ENCODE measurements at regions not wholly inside any gene's neighbourhood (a gene's known extent, or its start where the extent isn't known, plus 50 kb on each side); places are given as distances from the start of the nearest gene placed in this dataset.

DNA sequence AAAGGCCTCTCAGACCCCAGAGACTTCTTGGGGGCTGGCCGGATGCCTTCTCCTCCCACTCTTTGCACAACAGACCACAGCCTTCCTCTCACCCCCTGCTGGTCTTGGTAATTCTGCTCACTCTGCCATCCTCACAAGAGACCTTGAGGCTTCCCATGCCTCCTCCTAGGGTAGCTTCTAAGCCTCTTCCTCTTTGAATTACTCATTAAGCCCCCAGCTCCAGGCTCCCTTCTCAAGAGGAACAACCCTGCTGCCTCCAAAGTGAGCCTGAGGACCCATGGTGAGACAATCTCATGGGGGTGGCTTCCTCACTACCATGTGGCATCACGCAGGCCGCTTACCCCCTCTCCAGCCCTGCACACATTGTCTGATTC lies 184.6 kb upstream of the SYT13 start:
- no peaks in the 10 kb centered on the region for H3K9me3 ChIP-seq
- no peak for DNase-seq
- H3K27me3 ChIP-seq (replicated peaks in 1 of 7), result no peaks in the 10 kb centered on the region
- TF ChIP-seq POLR2AphosphoS5 (IDR thresholded peaks at IDR 0.05) (peak in 1 of 3 donors; percentile 3), POLR2A (IDR thresholded peaks at IDR 0.05) (no peak)
- TF ChIP-seq, protein P1, sequence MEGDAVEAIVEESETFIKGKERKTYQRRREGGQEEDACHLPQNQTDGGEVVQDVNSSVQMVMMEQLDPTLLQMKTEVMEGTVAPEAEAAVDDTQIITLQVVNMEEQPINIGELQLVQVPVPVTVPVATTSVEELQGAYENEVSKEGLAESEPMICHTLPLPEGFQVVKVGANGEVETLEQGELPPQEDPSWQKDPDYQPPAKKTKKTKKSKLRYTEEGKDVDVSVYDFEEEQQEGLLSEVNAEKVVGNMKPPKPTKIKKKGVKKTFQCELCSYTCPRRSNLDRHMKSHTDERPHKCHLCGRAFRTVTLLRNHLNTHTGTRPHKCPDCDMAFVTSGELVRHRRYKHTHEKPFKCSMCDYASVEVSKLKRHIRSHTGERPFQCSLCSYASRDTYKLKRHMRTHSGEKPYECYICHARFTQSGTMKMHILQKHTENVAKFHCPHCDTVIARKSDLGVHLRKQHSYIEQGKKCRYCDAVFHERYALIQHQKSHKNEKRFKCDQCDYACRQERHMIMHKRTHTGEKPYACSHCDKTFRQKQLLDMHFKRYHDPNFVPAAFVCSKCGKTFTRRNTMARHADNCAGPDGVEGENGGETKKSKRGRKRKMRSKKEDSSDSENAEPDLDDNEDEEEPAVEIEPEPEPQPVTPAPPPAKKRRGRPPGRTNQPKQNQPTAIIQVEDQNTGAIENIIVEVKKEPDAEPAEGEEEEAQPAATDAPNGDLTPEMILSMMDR (IDR thresholded peaks at IDR 0.05 in 8 of 11, conservative IDR thresholded peaks at IDR 0.05 in 3 of 11), result no peak
- peaks cover 0 to 26% (median 7%) of the 10 kb centered on the region in 6 donors for H3K4me1 ChIP-seq
- H3K4me3 ChIP-seq, result no peak overlapping the region
- H3K27ac ChIP-seq, result peak overlapping the region in 6 of 8 donors; percentile 3 to 59 (median 34)
- intact Hi-C loops (cut with DNase I; ENCODE audit: low total_unique reads), result no loop called here
- 46 to 83% (median 71%) methylated on average over 3 of the region's 3 CpGs for WGBS, 5 donors
- no peaks in the 10 kb centered on the region for H3K36me3 ChIP-seq

DNA sequence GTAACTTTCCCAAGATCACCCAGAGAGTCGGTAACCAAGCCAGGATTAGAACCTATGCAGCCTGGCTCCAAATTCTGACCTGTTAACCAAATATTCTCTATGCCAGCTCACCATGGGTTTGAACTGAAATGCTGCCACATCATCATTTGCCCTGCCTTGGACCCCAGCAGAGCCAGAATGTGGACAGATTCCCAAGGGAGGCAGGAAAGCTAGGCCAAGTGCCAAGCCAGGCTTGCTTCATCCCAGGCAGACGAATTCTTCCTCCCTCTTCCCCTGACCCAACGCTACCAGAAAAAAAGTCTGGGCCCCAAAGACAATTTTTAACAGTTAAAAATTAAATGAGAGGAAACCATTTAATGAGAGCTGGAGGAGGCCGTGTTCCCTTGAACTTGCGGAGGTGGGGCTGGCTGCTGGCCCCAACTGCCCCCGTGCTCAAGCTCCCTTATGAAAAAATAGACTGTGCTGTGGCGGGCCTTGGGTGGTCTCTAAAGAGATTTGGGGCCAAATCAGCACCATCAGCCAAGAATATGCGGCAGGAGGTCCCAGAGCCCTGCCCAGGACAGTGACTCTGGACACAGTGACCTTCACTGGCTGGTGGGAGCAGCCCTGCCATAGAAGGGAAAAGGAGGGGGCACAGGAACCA lies 184.1 kb upstream of the SYT13 start:
- TF ChIP-seq POLR2A (IDR thresholded peaks at IDR 0.05) (no peak), POLR2AphosphoS5 (IDR thresholded peaks at IDR 0.05) (peak in 2 of 3 donors; percentile 11 to 21)
- DNase-seq, result peak; percentile 52
- H3K27me3 ChIP-seq (replicated peaks in 1 of 7), result no peaks in the 10 kb centered on the region

DNA sequence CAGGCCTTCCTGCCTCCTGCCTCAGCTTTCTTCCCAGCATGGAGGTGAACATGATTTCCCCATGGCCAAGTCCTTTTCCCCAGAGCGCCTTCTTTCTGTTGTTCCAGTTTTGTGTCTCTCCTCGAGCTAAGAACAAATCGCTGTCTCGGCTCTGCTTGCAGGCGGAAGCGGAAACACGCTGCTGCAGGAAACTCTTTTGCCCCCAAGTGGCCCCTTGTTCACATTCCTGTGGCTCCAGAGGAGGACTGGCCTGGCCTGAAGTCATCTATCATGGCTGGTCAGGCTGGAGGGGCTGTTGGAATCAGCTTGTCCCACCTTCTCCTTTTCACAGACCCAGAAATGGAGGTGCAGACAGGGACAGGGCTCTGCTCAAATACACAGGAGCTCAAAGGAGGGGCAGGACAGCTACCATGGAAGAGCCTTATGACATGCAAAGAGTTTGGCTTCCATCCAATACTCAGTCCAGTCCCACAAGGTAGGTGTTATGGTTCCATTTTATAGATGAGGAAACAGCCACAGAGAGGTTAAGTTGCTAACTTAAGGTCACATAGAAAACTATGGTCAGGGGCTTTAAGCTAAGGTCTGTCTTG lies 182.2 kb upstream of the SYT13 start:
- intact Hi-C loops (cut with DNase I; ENCODE audit: low total_unique reads), result no loop called here
- peak overlapping the region in 1 of 8 donors; percentile 24 for H3K27ac ChIP-seq
- no peak overlapping the region for H3K4me3 ChIP-seq
- DNase-seq, result peak; percentile 33
- H3K9me3 ChIP-seq, result no peaks in the 10 kb centered on the region
- 19 to 43% (median 31%) methylated on average over 7 of the region's 7 CpGs for WGBS, 5 donors
- no peaks in the 10 kb centered on the region for H3K27me3 ChIP-seq (replicated peaks in 1 of 7)
- H3K4me1 ChIP-seq, result peaks cover 0 to 26% (median 7%) of the 10 kb centered on the region in 6 donors
- TF ChIP-seq POLR2A (IDR thresholded peaks at IDR 0.05) (no peak), POLR2AphosphoS5 (IDR thresholded peaks at IDR 0.05) (peak in 2 of 3 donors; percentile 12 to 21)
- H3K36me3 ChIP-seq, result no peaks in the 10 kb centered on the region

More for the DNA sequence above, 184.1 kb upstream of the SYT13 start:
- no peaks in the 10 kb centered on the region for H3K9me3 ChIP-seq
- 39 to 60% (median 43%) methylated on average over 8 of the region's 8 CpGs for whole genome bisulfite sequencing, 5 donors
- no peaks in the 10 kb centered on the region for H3K36me3 ChIP-seq
- H3K4me1 ChIP-seq, result peaks cover 0 to 26% (median 7%) of the 10 kb centered on the region in 6 donors
- peak overlapping the region in 7 of 8 donors; percentile 3 to 59 (median 34) for H3K27ac ChIP-seq
- intact Hi-C loops (cut with DNase I; ENCODE audit: low total_unique reads), result no loop called here
- no peak overlapping the region for H3K4me3 ChIP-seq

DNA sequence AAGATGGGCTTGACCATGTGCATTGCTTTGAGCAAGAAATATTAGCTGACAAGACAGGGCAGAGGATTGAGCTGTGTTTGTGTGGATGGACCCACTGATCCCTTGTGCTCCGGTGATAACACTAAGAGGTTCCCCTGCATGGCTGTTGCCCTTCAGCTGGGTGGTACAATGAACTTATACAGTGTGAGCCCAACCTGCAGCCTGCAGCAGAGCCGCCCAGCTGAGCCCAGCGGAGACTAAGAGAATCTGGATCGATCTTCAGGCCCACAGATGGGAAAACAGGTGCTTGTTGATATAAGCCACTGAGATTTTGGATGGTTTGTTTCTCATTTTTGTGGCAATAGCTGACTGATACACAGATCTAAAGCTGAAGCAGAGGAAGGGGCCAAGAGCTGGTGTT lies 177.4 kb upstream of the SYT13 start:
- TF ChIP-seq POLR2AphosphoS5 (IDR thresholded peaks at IDR 0.05) (no peak), POLR2A (IDR thresholded peaks at IDR 0.05) (no peak)
- TF ChIP-seq, protein P1 (IDR thresholded peaks at IDR 0.05 in 8 of 11, conservative IDR thresholded peaks at IDR 0.05 in 3 of 11), result no peak
- 81 to 92% (median 89%) methylated on average over 3 to 4 of the region's 4 CpGs for WGBS, 5 donors
- DNase-seq, result no peak
- Histone ChIP-seq H3K4me1 (peaks cover 0 to 7% (median 0%) of the 10 kb centered on the region in 6 donors), H3K36me3 (no peaks in the 10 kb centered on the region), H3K27me3 (replicated peaks in 1 of 7) (peaks cover 0 to 11% (median 0%) of the 10 kb centered on the region in 7 donors), H3K27ac (no peak overlapping the region), H3K4me3 (no peak overlapping the region), H3K9me3 (no peaks in the 10 kb centered on the region)
- intact Hi-C loops (cut with DNase I; ENCODE audit: low total_unique reads), result no loop called here

DNA sequence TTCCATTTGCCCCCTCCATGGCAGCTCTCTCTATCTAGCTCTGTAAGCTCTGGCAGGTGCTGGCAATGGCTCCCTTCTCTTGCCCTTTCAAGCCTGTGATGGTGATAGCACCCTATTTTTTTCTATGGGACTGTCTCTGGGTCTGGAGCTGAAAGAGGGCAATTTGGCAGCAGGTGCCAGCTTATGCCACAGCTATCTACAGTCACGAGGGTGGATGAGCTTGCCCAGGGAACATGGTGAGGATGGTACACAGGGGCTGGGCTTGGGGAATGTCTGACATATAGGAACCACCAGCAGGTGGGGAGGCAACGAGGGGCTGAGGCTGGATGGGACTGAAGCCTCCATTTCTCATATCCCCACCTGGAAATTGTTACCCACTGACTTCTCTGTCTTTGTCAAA lies 175.4 kb upstream of the SYT13 start:
- intact Hi-C loops (cut with DNase I; ENCODE audit: low total_unique reads), result no loop called here
- no peaks in the 10 kb centered on the region for H3K4me1 ChIP-seq
- no peak overlapping the region for H3K27ac ChIP-seq
- TF ChIP-seq POLR2AphosphoS5 (IDR thresholded peaks at IDR 0.05), result no peak
- TF ChIP-seq POLR2A (IDR thresholded peaks at IDR 0.05), result no peak
- TF ChIP-seq, protein P1 (IDR thresholded peaks at IDR 0.05 in 8 of 11, conservative IDR thresholded peaks at IDR 0.05 in 3 of 11), result no peak
- no peaks in the 10 kb centered on the region for H3K9me3 ChIP-seq
- H3K27me3 ChIP-seq (replicated peaks in 1 of 7), result peaks cover 0 to 11% (median 0%) of the 10 kb centered on the region in 7 donors
- no peak overlapping the region for H3K4me3 ChIP-seq
- DNase-seq, result no peak
- H3K36me3 ChIP-seq, result no peaks in the 10 kb centered on the region
- 39 to 73% (median 59%) methylated on average over 2 of the region's 2 CpGs for WGBS, 5 donors
